Endothelial cell of umbilical vein (primary cell): ENCODE measurements at regions not wholly inside any gene's neighbourhood (a gene's known extent, or its start where the extent isn't known, plus 50 kb on each side); places are given as distances from the start of the nearest gene placed in this dataset.
"Not testable (repeated sequence)": the region's sequence is repeated elsewhere in the genome, so short reads cannot be mapped to it uniquely, and the experiment has no call there.

Experiments used
- CTCF ChIP-seq, 2 donors: IDR thresholded peaks; 1 replicate in 1 of 2; 2 replicates in 1 of 2; pipeline ENCODE4 v1.5.1; 2011; ENCODE audit warnings: low read length in 2 of 2, mild to moderate bottlenecking in 2 of 2, moderate library complexity in 2 of 2, control low read depth in 1 of 2, inconsistent platforms in 1 of 2, low read depth in 1 of 2; ENCODE audit not compliant: insufficient read depth in 1 of 2; ENCODE audit errors: extremely low read depth in 1 of 2
- EZH2 ChIP-seq: IDR thresholded peaks from 2 replicates; pipeline ENCODE4 v1.6.1; 2012; ENCODE audit warnings: borderline replicate concordance, low read depth, mild to moderate bottlenecking, moderate library complexity, low read length, inconsistent platforms; ENCODE audit not compliant: severe bottlenecking
- POLR2A ChIP-seq: IDR thresholded peaks from 2 replicates; pipeline ENCODE4 v1.6.1; 2012; ENCODE audit warnings: low read depth, mild to moderate bottlenecking, control low read depth, low read length
- POLR2AphosphoS5 ChIP-seq: IDR thresholded peaks from 2 replicates; pipeline ENCODE4 v1.6.1; 2012; ENCODE audit warnings: low read depth, mild to moderate bottlenecking, control low read depth, low read length, moderate library complexity; ENCODE audit not compliant: insufficient read depth

DNA sequence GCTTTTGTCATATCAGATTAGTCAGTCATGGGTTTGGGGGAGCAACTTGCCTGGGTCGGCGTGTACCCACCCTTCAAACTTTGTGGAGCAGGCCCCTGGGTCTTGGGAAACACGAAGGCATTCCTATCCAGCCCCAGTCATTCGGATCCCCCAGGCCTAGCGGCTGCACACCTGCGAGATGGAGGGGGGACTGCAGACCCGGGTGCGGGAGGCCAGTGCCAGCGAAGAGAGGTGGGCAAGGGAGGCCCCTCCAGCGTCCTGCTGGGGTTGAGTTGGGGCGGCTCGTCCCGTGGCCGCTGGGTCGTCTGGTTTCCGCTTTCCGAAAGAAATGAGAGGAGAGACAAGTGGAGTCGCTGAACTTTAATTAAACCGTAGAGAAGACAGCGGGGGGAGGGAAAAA lies 112.2 kb upstream of the FOXD4L5 start:
- not testable (repeated sequence) for TF ChIP-seq CTCF (IDR thresholded peaks at IDR 0.05; ENCODE audit: extremely low read depth in 1 of 2, insufficient read depth in 1 of 2, low read depth in 1 of 2, low read length in 2 of 2); POLR2A; EZH2; POLR2AphosphoS5
